ENCODE measurements at regions not wholly inside any gene's neighbourhood (a gene's known extent, or its start where the extent isn't known, plus 50 kb on each side); places are given as distances from the start of the nearest gene placed in this dataset.
"Not testable (repeated sequence)": the region's sequence is repeated elsewhere in the genome, so short reads cannot be mapped to it uniquely, and the experiment has no call there.

GRCh38 chr21:35748678-35749314 lies 311.5 kb downstream of the SETD4 start:
- DNase-seq: no peak

GRCh38 chr21:35743571-35743970 lies 316.8 kb downstream of the SETD4 start:
- no peak for DNase-seq

- peak; percentile 61 for DNase-seq
Observed at GRCh38 chr21:35738347-35738961, 321.9 kb downstream of the SETD4 start.

GRCh38 chr21:35737899-35738346 lies 322.4 kb downstream of the SETD4 start:
- no peak for DNase-seq

GRCh38 chr21:35737449-35737848 lies 322.9 kb downstream of the SETD4 start:
- DNase-seq: peak; percentile 35

- no peak for DNase-seq
Observed at GRCh38 chr21:35732788-35733187, 327.5 kb downstream of the SETD4 start.

- DNase-seq: no peak
Observed at GRCh38 chr21:35730325-35730724, 330.0 kb downstream of the SETD4 start.

- DNase-seq: no peak
Observed at GRCh38 chr21:35727830-35728229, 332.5 kb downstream of the SETD4 start.

GRCh38 chr21:35724156-35724555 lies 336.2 kb downstream of the SETD4 start:
- DNase-seq: no peak

GRCh38 chr21:35721701-35722100 lies 338.6 kb downstream of the SETD4 start:
- DNase-seq: no peak

GRCh38 chr21:35720208-35720731 lies 340.1 kb downstream of the SETD4 start:
- peak; percentile 71 for DNase-seq

- DNase-seq: no peak
Observed at GRCh38 chr21:35719080-35719479, 341.2 kb downstream of the SETD4 start.

GRCh38 chr21:35716876-35717565 lies 343.3 kb downstream of the SETD4 start:
- DNase-seq: peak; percentile 27

- no peak for DNase-seq
Observed at GRCh38 chr21:35713914-35714313, 346.4 kb downstream of the SETD4 start.

- DNase-seq: no peak
Observed at GRCh38 chr21:35711661-35712060, 348.7 kb downstream of the SETD4 start.

GRCh38 chr21:35711213-35711612 lies 349.1 kb downstream of the SETD4 start:
- no peak for DNase-seq

GRCh38 chr21:35709990-35710389 lies 350.3 kb downstream of the SETD4 start:
- not testable (repeated sequence) for DNase-seq

- no peak for DNase-seq
Observed at GRCh38 chr21:35705888-35706287, 354.4 kb downstream of the SETD4 start.

- DNase-seq: no peak
Observed at GRCh38 chr21:35705237-35705887, 355.0 kb downstream of the SETD4 start.

- DNase-seq: no peak
Observed at GRCh38 chr21:35703704-35704103, 356.6 kb downstream of the SETD4 start.

GRCh38 chr21:35699361-35699760 lies 361.0 kb downstream of the SETD4 start:
- no peak for DNase-seq

- peak; percentile 90 for DNase-seq
Observed at GRCh38 chr21:35697321-35697808, 363.0 kb downstream of the SETD4 start.

GRCh38 chr21:35696644-35697043 lies 363.7 kb downstream of the SETD4 start:
- DNase-seq: no peak
